HCT116 (cell line): ENCODE measurements at regions not wholly inside any gene's neighbourhood (a gene's known extent, or its start where the extent isn't known, plus 50 kb on each side); places are given as distances from the start of the nearest gene placed in this dataset.

ENCODE experiments used
- ATAC-seq: fragments of 200-7000 bp; cut with Tn5 transposase; 2 replicates; pipeline ENCODE4 v1.9.1; 2020; ENCODE audit warnings: mild to moderate bottlenecking, moderate library complexity
- BruUV-seq: library from RNA; stranded (reverse); fragments of 400-500 nt; replicated peaks from 2 replicates; lab custom pipeline; 2021; lab: Mats Ljungman, UMichigan
- CTCF ChIA-PET: fragments of 300-600 bp; sonication (Branson Sonifier 250); formaldehyde crosslinking; loops from one replicate; lab custom pipeline; 2021; ENCODE audit warnings: antibody characterized with exemption; lab: Charles Lee
- POLR2A ChIA-PET: fragments of 300-600, 350-600 bp; sonication (Branson Sonifier 250); formaldehyde crosslinking; loops from one replicate; lab custom pipeline; 2021; ENCODE audit warnings: antibody characterized with exemption; lab: Charles Lee
- RAD21 ChIA-PET, 2 experiments: fragments of 300-600 bp; sonication (Branson Sonifier 250); formaldehyde crosslinking; loops; one replicate each; lab custom pipeline; 2023; ENCODE audit warnings: low total read pairs in 2 of 2; ENCODE audit not compliant: uncharacterized antibody in 2 of 2, unreplicated experiment in 2 of 2, low non-redundant PET in 1 of 2; lab: Charles Lee
- DNase-seq: peaks from one replicate; pipeline ENCODE4 v3.0.0-alpha.2; 2010; ENCODE audit warnings: low read depth, low spot score
- H2AFZ ChIP-seq: fragments of 200-600 bp; shearing (Covaris generic), sonication (generic); 2 replicates; pipeline ENCODE4 v1.6.1; 2017; ENCODE audit warnings: low read depth, mixed run types, mixed read lengths, antibody characterized with exemption, low read length; ENCODE audit not compliant: poor library complexity, severe bottlenecking
- H3K27ac ChIP-seq: 2 replicates; pipeline ENCODE4 v1.5.1; 2012; ENCODE audit warnings: low read depth, low read length
- H3K27me3 ChIP-seq: fragments of 200-600 bp; sonication (generic); 2 replicates; pipeline ENCODE4 v1.6.1; 2016; ENCODE audit warnings: mixed run types, low read length, mixed read lengths; ENCODE audit not compliant: insufficient read depth
- H3K36me3 ChIP-seq, 2 experiments: fragments of 200-500 bp in 1 of 2; fragments of 200-600 bp in 1 of 2; sonication (Bioruptor generic) in 1 of 2; sonication (generic) in 1 of 2; 2 replicates each; pipeline versions ENCODE4 v1.5.1 to v1.6.1; 2014 to 2016; ENCODE audit warnings: low read length in 2 of 2, inconsistent platforms in 1 of 2, mixed read lengths in 1 of 2, mixed run types in 1 of 2; ENCODE audit not compliant: insufficient read depth in 2 of 2, control insufficient read depth in 1 of 2
- H3K4me1 ChIP-seq, 2 experiments: fragments of 200-600 bp in 1 of 2; sonication (generic) in 1 of 2; 2 replicates each; pipeline versions ENCODE4 v1.5.1 to v1.6.1; 2012 to 2017; ENCODE audit warnings: low read length in 2 of 2, inconsistent platforms in 1 of 2, mild to moderate bottlenecking in 1 of 2, mixed read lengths in 1 of 2, mixed run types in 1 of 2, moderate library complexity in 1 of 2; ENCODE audit not compliant: insufficient read depth in 2 of 2, control insufficient read depth in 1 of 2
- H3K4me2 ChIP-seq: fragments of 200-600 bp; sonication (generic); 2 replicates; pipeline ENCODE4 v1.6.1; 2017; ENCODE audit warnings: mixed run types, low read length, mixed read lengths
- H3K4me3 ChIP-seq, 2 experiments: fragments of 200-600 bp in 1 of 2; sonication (generic) in 1 of 2; replicated peaks in 1 of 2; 2 replicates each; pipeline ENCODE4 v1.5.1; 2011 to 2016; ENCODE audit warnings: low read length in 2 of 2, control low read depth in 1 of 2, low read depth in 1 of 2, mild to moderate bottlenecking in 1 of 2, mixed read lengths in 1 of 2, mixed run types in 1 of 2
- H3K79me2 ChIP-seq: fragments of 200-600 bp; sonication (generic); 2 replicates; pipeline ENCODE4 v1.6.1; 2017; ENCODE audit warnings: mild to moderate bottlenecking, mixed run types, low read length, moderate library complexity, mixed read lengths; ENCODE audit not compliant: insufficient read depth
- H3K9ac ChIP-seq: fragments of 200-600 bp; sonication (generic); 2 replicates; pipeline ENCODE4 v1.6.1; 2016; ENCODE audit warnings: low read length, mixed read lengths
- H3K9me2 ChIP-seq: fragments of 200-600 bp; sonication (generic), shearing (Covaris generic); 2 replicates; pipeline ENCODE4 v1.6.1; 2017; ENCODE audit warnings: mixed run types, mild to moderate bottlenecking, moderate library complexity; ENCODE audit not compliant: insufficient read depth
- H3K9me3 ChIP-seq, 2 experiments: fragments of 200-500 bp in 1 of 2; fragments of 200-600 bp in 1 of 2; sonication (Bioruptor generic) in 1 of 2; sonication (generic) in 1 of 2; 2 replicates each; pipeline ENCODE4 v1.6.1; 2014 to 2017; ENCODE audit warnings: low read length in 2 of 2, mixed read lengths in 2 of 2, inconsistent platforms in 1 of 2, low read depth in 1 of 2, mild to moderate bottlenecking in 1 of 2, mixed run types in 1 of 2, moderate library complexity in 1 of 2; ENCODE audit not compliant: control insufficient read depth in 1 of 2, insufficient read depth in 1 of 2
- H4K20me1 ChIP-seq: fragments of 200-600 bp; sonication (generic), shearing (Covaris generic); 2 replicates; pipeline ENCODE4 v1.6.1; 2017; ENCODE audit warnings: mixed run types, mild to moderate bottlenecking, moderate library complexity; ENCODE audit not compliant: insufficient read depth
- ATF3 ChIP-seq: IDR thresholded peaks from 2 replicates; pipeline ENCODE4 v1.6.1; 2012
- CBX3 ChIP-seq: IDR thresholded peaks from 2 replicates; pipeline ENCODE4 v1.6.1; 2012; ENCODE audit warnings: low read depth
- CEBPB ChIP-seq: IDR thresholded peaks from 2 replicates; pipeline ENCODE4 v1.6.1; 2012; ENCODE audit warnings: low read depth
- EGR1 ChIP-seq: IDR thresholded peaks from 2 replicates; pipeline ENCODE4 v1.6.1; 2012; ENCODE audit warnings: low read depth
- ELF1 ChIP-seq: IDR thresholded peaks from 2 replicates; pipeline ENCODE4 v1.6.1; 2012; ENCODE audit warnings: low read depth, borderline replicate concordance
- EZH2 ChIP-seq: fragments of 200-600 bp; sonication (generic); IDR thresholded peaks from 2 replicates; pipeline ENCODE4 v1.6.1; 2017; ENCODE audit warnings: antibody characterized with exemption, mixed run types
- FOSL1 ChIP-seq: IDR thresholded peaks from 2 replicates; pipeline ENCODE4 v1.6.1; 2012; ENCODE audit warnings: low read depth
- JUND ChIP-seq: IDR thresholded peaks from 2 replicates; pipeline ENCODE4 v1.6.1; 2012
- POLR2A ChIP-seq: IDR thresholded peaks from 2 replicates; pipeline ENCODE4 v1.7.0; 2011; ENCODE audit warnings: borderline replicate concordance; ENCODE audit not compliant: insufficient read depth, insufficient read length; ENCODE audit errors: extremely low read depth
- POLR2AphosphoS5 ChIP-seq: IDR thresholded peaks from 2 replicates; pipeline ENCODE4 v1.6.1; 2011; ENCODE audit warnings: mild to moderate bottlenecking, low read depth, low read length, moderate library complexity
- RAD21 ChIP-seq: IDR thresholded peaks from 2 replicates; pipeline ENCODE4 v1.6.1; 2012; ENCODE audit warnings: low read depth, mild to moderate bottlenecking
- SP1 ChIP-seq: IDR thresholded peaks from 2 replicates; pipeline ENCODE4 v1.6.1; 2012; ENCODE audit warnings: low read depth
- SRF ChIP-seq: IDR thresholded peaks from 2 replicates; pipeline ENCODE4 v1.6.1; 2012; ENCODE audit warnings: low read depth
- TCF7L2 ChIP-seq: IDR thresholded peaks from 2 replicates; pipeline ENCODE4 v1.7.0; 2011; ENCODE audit warnings: borderline replicate concordance, inconsistent platforms; ENCODE audit not compliant: insufficient read depth, insufficient read length; ENCODE audit errors: extremely low read depth
- YY1 ChIP-seq: IDR thresholded peaks from 2 replicates; pipeline ENCODE4 v1.6.1; 2011; ENCODE audit warnings: low read length, low read depth, moderate library complexity, mild to moderate bottlenecking; ENCODE audit not compliant: insufficient replicate concordance; ENCODE audit errors: extremely low read depth
- ZBTB33 ChIP-seq: IDR thresholded peaks from 2 replicates; pipeline ENCODE4 v1.6.1; 2011; ENCODE audit warnings: mild to moderate bottlenecking, low read length, moderate library complexity; ENCODE audit not compliant: insufficient replicate concordance; ENCODE audit errors: extremely low read depth
- ZFX ChIP-seq: fragments of 450-650 bp; IDR thresholded peaks from 2 replicates; pipeline ENCODE4 v1.6.1; 2017
- intact Hi-C: fragments of 100-400 bp; cut with micrococcal nuclease; formaldehyde crosslinking; loops from 2 replicates; pipeline ENCODE4 v1.10.0; 2022

- TF ChIP-seq TCF7L2, result no peak
- no peak for TF ChIP-seq SP1
- TF ChIP-seq ZBTB33, result no peak
- TF ChIP-seq, all 23 proteins: peak for 0
Observed at GRCh38 chr6:4703382-4703781, 72.8 kb upstream of the CDYL start (continued).

DNA sequence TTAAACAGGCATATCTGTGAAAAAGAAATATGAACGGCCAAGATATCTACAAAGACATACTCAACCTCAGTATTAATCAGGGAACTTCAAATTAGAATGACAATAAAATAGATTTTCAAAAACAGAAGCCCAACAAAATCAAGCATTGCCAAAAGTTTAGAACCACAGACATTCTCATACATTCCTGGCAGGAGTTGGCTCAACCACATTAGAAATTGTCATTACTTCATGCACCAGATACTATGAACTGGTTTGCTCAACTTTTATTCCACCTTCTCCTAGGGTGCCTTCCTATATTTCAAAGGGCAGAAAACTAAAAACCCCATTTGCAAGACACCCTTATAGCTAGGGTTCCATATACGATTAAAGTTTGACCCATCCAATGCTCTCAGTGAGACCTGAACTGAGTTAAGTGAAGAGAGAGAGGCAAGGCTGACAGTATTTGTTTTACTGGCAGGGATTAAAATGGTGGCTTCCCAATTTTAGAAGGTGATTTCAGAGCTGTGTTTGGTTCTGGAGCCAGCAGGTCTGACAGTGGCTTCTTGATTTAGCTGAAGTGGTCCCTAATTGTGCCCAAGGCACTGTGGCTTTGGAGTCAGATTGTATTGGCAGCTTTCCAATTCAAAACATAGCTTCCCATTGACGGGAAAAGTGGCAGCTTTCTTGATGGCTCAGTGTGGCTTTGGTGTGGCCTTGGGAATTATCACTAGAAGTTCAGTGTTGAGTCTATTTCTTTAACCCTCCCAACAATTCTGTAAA lies 77.1 kb upstream of the CDYL start:
- Histone ChIP-seq H3K9ac (no peak overlapping the region), H3K4me2 (no peak overlapping the region), H3K9me2 (no peaks in the 10 kb centered on the region), H3K27ac (no peak overlapping the region), H3K79me2 (no peaks in the 10 kb centered on the region), H3K9me3 (no peaks in the 10 kb centered on the region), H3K4me3 (no peak overlapping the region), H3K4me1 (no peaks in the 10 kb centered on the region), H4K20me1 (no peaks in the 10 kb centered on the region), H3K27me3 (no peaks in the 10 kb centered on the region), H3K36me3 (no peaks in the 10 kb centered on the region), H2AFZ (no peak overlapping the region)
- TF ChIP-seq JUND, result no peak
- no peak for TF ChIP-seq CEBPB
- TF ChIP-seq ATF3, result no peak
- TF ChIP-seq FOSL1, result no peak
- no peak for TF ChIP-seq POLR2AphosphoS5
- no peak for TF ChIP-seq POLR2A
- no peak for TF ChIP-seq CBX3
- no peak for TF ChIP-seq ZFX
- no peak for TF ChIP-seq EZH2
- TF ChIP-seq ELF1, result no peak
- no peak for TF ChIP-seq SRF
- TF ChIP-seq RAD21, result no peak
- TF ChIP-seq YY1, result no peak
- no peak for TF ChIP-seq EGR1
- RAD21 ChIA-PET, result no interaction called here
- DNase-seq (no peak), ATAC-seq (no peak)
- intact Hi-C loops, result no loop called here
- CTCF ChIA-PET, result no interaction called here
- POLR2A ChIA-PET, result no interaction called here
- no TSS peak for BruUV-seq
